HPDE6-E6E7 (cell line): ENCODE measurements at regions not wholly inside any gene's neighbourhood (a gene's known extent, or its start where the extent isn't known, plus 50 kb on each side); places are given as distances from the start of the nearest gene placed in this dataset.
"Not testable (repeated sequence)": the region's sequence is repeated elsewhere in the genome, so short reads cannot be mapped to it uniquely, and the experiment has no call there.

Experiments
- DNase-seq: peaks from one replicate; pipeline ENCODE4 v3.0.0; 2011; ENCODE audit warnings: missing footprints; ENCODE audit errors: extremely low spot score

DNA sequence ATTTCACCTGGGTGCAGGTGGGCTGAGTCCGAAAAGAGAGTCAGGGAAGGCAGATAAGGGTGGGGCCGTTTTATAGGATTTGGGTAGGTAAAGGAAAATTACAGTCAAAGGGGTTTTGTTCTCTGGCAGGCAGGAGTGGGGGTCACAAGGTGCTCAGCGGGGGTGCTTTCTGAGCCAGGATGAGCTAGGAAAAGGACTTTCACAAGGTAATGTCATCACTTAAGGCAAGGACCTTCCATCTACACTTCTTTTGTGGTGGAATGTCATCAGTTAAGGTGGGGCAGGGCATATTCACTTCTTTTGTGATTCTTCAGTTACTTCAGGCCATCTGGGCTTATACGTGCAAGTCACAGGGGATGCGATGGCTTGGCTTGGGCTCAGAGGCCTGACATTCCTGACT, 68.6 kb upstream of the ARG1 start:
- not testable (repeated sequence) for DNase-seq

- DNase-seq = no peak
These were observed 62.9 kb upstream of the ARG1 start for GRCh38 chr6:131510094-131510493.

DNA sequence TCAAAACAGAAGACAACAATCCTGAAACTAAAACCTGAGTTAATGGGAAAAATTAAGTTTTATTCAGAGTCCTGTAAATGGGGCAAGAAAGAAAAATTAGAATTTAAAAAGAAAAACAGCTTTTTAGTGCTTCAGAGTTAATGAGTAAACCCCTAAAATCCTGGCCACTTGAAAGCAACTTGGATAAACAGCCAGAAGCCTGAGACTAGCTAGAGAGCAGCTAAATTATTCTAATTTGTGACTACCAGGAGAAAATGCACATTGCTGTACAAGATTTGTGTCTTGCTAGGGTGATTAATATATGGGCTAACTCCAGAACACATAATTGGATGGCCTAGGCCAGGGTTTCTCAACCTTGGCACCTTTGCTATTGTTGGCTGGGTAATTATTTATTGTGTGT, 62.4 kb upstream of the ARG1 start:
- DNase-seq = no peak

DNA sequence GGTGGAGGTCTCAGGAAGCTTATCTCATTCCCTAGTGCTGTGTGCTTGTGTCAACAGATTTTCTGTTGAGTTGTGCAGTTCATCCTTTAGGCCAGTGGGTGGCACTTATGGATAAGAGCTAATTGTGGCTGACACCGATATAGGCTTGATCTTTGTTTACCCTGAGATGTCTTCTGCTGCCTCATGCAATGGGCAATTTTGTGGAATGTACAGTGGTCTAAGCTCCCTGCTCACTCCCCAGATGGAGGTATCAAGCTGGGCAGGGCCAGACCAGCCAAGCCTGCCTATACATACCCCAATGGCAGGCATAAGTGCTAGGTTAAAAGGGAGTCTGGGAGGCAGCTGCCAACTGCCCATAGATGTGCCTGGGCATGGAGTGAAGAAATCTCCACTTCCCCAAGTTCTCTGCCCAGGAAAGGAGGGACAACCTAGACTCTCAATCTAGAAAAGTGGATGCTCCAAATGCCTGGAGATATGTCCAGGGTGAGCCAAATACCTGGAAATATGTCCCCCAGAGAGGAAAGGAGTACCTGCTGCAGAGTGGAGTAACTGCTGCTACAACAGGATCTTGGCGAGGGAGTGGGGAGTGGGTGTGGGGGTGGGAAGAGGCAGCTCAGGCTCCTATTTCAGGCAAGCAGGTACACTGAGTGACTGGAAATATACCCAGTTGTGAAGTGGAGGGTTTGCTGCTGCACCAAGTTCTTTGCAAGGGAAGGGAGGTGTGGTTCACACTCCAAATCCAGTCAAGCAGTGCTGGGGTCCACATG, 53.2 kb upstream of the ARG1 start:
- peak; percentile 17 for DNase-seq
